Ectodermal cell (in vitro differentiated cells): ENCODE measurements at regions not wholly inside any gene's neighbourhood (a gene's known extent, or its start where the extent isn't known, plus 50 kb on each side); places are given as distances from the start of the nearest gene placed in this dataset.

ENCODE experiments used
- H3K27ac ChIP-seq: 2 replicates; pipeline ENCODE4 v1.7.0; 2013; ENCODE audit warnings: mild to moderate bottlenecking, low read depth, low read length; ENCODE audit not compliant: insufficient read depth, poor library complexity, severe bottlenecking
- H3K27me3 ChIP-seq: 2 replicates; pipeline ENCODE4 v1.7.0; 2013; ENCODE audit warnings: mild to moderate bottlenecking, low read length; ENCODE audit not compliant: insufficient read depth, control insufficient read depth, poor library complexity, severe bottlenecking
- H3K36me3 ChIP-seq: one replicate; pipeline ENCODE4 v1.7.0; 2013; ENCODE audit warnings: low read length; ENCODE audit not compliant: control insufficient read depth, insufficient read depth
- H3K4me1 ChIP-seq: one replicate; pipeline ENCODE4 v1.7.0; 2013; ENCODE audit warnings: low read length; ENCODE audit not compliant: control insufficient read depth, insufficient read depth
- H3K4me3 ChIP-seq: 2 replicates; pipeline ENCODE4 v1.7.0; 2013; ENCODE audit warnings: low read depth, low read length, control low read depth; ENCODE audit not compliant: insufficient read depth
- H3K9me3 ChIP-seq: 2 replicates; pipeline ENCODE4 v1.7.0; 2013; ENCODE audit warnings: mild to moderate bottlenecking, low read length, moderate library complexity; ENCODE audit not compliant: control insufficient read depth
- WGBS, 2 experiments: methylation state at CpG; one replicate each; pipeline ENCODE4 v1.1.7; 2013; ENCODE audit warnings: missing lambda C conversion rate in 2 of 2; 5-methylcytosine and 5-hydroxymethylcytosine counted together

DNA sequence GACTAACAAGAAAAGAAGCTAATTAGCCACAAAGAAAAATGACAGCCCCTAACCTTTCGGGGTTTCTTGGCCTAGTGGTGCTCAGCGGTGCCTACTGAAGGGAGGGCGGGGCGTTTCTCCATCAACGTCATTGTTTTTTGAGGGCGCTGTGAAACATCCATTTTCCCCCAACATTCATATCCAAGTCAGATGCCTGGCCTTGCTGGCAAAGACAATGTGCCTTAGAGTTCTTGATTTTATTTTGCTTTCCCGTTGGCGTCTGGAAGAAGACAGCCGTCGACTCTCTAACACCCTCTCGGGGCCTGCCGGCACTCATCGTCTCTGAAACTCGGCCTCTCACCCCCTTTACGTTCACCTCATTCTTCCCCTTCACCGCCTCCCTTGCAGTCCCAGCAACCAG, 154.5 kb downstream of the PHETA1 start:
- no peaks in the 10 kb centered on the region for H3K9me3 ChIP-seq
- no peak overlapping the region for H3K27ac ChIP-seq
- H3K4me1 ChIP-seq: no peaks in the 10 kb centered on the region
- H3K4me3 ChIP-seq: no peak overlapping the region
- H3K36me3 ChIP-seq: no peaks in the 10 kb centered on the region
- 84 to 85% methylated on average over 16 of the region's 16 CpGs for WGBS, 2 experiments
- no peaks in the 10 kb centered on the region for H3K27me3 ChIP-seq

GRCh38 chr12:111213561-111213960, 155.3 kb downstream of the PHETA1 start:
- WGBS, 2 experiments: 98 to 100% methylated on average over 1 to 4 of the region's 5 CpGs
- H3K27me3 ChIP-seq: no peaks in the 10 kb centered on the region

DNA sequence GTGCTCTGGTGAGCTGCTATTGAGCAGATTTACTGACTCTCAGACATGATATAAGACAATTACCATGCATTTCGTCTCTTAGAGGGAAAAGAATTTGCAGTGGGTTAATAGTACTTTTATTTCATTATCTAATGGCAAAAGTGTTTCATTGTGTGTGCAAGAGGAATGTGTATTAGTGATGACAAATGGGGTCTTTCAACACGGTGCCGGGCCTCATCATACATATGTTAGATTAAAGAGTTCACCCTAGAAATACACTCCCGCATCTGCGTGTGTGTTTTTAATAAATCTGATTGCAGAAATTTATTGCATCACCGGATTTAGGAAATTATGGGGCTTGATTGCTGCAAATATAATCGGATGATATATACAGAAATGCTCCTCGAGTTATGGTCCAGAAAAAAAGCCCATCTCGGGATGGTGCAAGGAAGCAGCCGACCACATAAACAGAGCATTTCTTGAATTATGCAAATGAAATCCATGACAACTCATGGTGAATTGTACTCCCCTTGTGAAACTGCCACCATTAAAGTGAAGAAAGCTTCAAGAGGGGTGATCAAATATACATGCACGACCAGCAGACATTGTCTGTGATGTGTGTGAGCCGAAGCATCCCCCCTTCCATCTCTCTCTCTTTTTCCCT, 156.0 kb downstream of the PHETA1 start:
- no peaks in the 10 kb centered on the region for H3K9me3 ChIP-seq
- H3K27me3 ChIP-seq: no peaks in the 10 kb centered on the region
- WGBS, 2 experiments: 90 to 96% methylated on average over 12 of the region's 12 CpGs
- no peaks in the 10 kb centered on the region for H3K36me3 ChIP-seq
- no peak overlapping the region for H3K27ac ChIP-seq
- H3K4me3 ChIP-seq: no peak overlapping the region
- H3K4me1 ChIP-seq: no peaks in the 10 kb centered on the region

More at GRCh38 chr12:111213561-111213960, 155.3 kb downstream of the PHETA1 start:
- Histone ChIP-seq H3K9me3 (no peaks in the 10 kb centered on the region), H3K36me3 (no peaks in the 10 kb centered on the region), H3K27ac (no peak overlapping the region), H3K4me1 (no peaks in the 10 kb centered on the region), H3K4me3 (no peak overlapping the region)

DNA sequence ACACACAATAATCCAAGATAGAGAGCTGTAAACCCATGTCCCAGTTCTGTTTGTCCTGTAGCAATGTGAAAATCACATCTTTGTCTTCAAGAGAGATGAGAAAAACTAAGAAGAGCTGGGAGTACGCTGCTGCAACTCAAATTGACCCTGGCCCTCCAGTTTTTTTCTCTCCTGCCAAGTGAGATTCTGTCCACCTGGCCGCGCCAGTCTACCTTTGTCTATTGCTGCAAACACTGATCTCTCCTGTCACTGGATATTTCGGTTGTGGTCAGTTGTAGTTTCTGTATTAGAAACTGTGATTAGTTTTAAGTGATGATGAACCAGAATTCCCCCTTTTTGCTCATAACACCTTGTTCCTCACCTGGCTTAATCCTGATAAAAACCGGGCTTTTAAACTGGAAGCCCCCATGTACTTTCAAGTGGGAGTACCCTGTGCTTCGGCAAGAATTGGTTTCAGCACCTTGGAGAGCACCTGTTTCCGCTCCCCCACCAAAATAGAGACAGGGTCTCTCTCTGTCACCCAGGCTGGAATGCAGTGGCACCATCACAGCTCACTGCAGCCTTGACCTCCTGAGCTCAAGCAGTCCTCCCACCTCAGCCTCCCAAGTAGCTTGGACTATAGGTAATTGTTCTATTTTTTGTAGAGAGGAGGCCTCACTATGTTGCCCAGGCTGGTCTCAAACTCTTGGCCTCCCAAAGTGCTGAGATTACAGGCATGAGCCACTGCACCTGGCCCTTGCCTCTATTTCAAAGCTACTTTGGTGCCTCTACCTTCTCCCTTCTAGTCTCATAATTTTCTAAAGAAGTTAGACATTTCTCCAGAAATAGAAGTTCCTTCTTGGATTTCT, 156.8 kb downstream of the PHETA1 start:
- Histone ChIP-seq H3K4me3 (no peak overlapping the region), H3K36me3 (no peaks in the 10 kb centered on the region), H3K27ac (no peak overlapping the region), H3K27me3 (no peaks in the 10 kb centered on the region), H3K4me1 (no peaks in the 10 kb centered on the region), H3K9me3 (no peaks in the 10 kb centered on the region)
- WGBS, 2 experiments: 51 to 57% methylated on average over 7 of the region's 7 CpGs

GRCh38 chr12:111209811-111210210, 159.1 kb downstream of the PHETA1 start:
- Histone ChIP-seq H3K36me3 (no peaks in the 10 kb centered on the region), H3K9me3 (no peaks in the 10 kb centered on the region), H3K27ac (no peak overlapping the region), H3K4me1 (no peaks in the 10 kb centered on the region), H3K4me3 (no peak overlapping the region), H3K27me3 (no peaks in the 10 kb centered on the region)
- WGBS, 2 experiments: 93% methylated on average over 3 of the region's 4 CpGs

DNA sequence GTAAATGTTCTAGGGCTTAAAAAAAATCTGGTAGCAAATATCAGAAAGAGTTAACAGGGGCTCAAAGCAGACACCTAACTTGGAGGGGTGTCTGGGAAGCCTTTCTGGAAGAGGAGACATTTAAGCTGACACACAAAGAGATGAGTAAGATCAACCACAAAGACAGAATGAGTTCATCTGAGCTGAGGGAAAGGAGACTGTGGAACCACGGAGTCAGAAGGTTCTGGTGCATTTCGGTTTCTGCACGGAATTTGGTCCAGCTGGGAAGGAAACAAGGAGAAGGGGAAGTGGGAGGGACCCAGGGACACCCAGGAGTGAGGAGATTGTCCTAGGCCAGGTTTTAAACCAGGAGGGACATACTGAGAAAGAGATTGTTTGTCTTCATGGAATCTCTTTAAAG, 161.1 kb downstream of the PHETA1 start:
- 78 to 80% methylated on average over 3 of the region's 3 CpGs for WGBS, 2 experiments
- no peaks in the 10 kb centered on the region for H3K36me3 ChIP-seq
- H3K9me3 ChIP-seq: no peaks in the 10 kb centered on the region
- H3K4me1 ChIP-seq: no peaks in the 10 kb centered on the region
- H3K4me3 ChIP-seq: no peak overlapping the region
- H3K27ac ChIP-seq: no peak overlapping the region
- no peaks in the 10 kb centered on the region for H3K27me3 ChIP-seq

DNA sequence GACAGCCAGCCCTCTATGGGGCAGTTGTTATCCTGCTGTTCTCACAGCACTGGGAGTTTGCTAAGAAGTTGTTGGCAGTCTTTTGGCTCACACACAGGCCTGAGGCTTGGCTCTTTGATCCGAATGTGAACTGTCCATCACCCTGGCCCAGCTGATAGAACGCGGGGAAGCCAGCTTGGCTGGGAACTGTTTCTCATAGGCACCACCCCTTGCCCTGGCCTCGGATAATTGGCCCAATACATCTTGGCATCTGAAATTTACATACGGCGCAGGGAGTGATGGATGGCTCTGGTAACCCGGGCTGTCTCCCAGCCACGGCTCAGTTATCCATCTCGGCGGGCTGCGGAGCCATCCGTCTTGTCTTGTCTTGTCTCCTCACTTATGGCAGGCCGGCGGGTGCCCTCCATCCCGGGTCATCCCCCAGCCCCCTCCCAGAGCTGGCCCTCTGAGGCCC, 164.1 kb downstream of the PHETA1 start:
- Histone ChIP-seq H3K27ac (no peak overlapping the region), H3K36me3 (no peaks in the 10 kb centered on the region), H3K9me3 (no peaks in the 10 kb centered on the region), H3K4me1 (peaks cover 7% of the 10 kb centered on the region), H3K4me3 (no peak overlapping the region), H3K27me3 (no peaks in the 10 kb centered on the region)
- WGBS, 2 experiments: 73 to 81% methylated on average over 15 of the region's 15 CpGs

GRCh38 chr12:111203969-111204368, 164.9 kb downstream of the PHETA1 start:
- WGBS, 2 experiments: 82 to 85% methylated on average over 2 of the region's 2 CpGs
- Histone ChIP-seq H3K4me3 (no peak overlapping the region), H3K36me3 (no peaks in the 10 kb centered on the region), H3K9me3 (no peaks in the 10 kb centered on the region), H3K4me1 (peaks cover 7% of the 10 kb centered on the region), H3K27me3 (no peaks in the 10 kb centered on the region), H3K27ac (no peak overlapping the region)

GRCh38 chr12:111203446-111203845, 165.4 kb downstream of the PHETA1 start:
- Histone ChIP-seq H3K27ac (no peak overlapping the region), H3K4me1 (peaks cover 7% of the 10 kb centered on the region), H3K4me3 (no peak overlapping the region), H3K27me3 (no peaks in the 10 kb centered on the region), H3K9me3 (no peaks in the 10 kb centered on the region), H3K36me3 (no peaks in the 10 kb centered on the region)
- WGBS, 2 experiments: 92 to 96% methylated on average over 4 of the region's 4 CpGs

DNA sequence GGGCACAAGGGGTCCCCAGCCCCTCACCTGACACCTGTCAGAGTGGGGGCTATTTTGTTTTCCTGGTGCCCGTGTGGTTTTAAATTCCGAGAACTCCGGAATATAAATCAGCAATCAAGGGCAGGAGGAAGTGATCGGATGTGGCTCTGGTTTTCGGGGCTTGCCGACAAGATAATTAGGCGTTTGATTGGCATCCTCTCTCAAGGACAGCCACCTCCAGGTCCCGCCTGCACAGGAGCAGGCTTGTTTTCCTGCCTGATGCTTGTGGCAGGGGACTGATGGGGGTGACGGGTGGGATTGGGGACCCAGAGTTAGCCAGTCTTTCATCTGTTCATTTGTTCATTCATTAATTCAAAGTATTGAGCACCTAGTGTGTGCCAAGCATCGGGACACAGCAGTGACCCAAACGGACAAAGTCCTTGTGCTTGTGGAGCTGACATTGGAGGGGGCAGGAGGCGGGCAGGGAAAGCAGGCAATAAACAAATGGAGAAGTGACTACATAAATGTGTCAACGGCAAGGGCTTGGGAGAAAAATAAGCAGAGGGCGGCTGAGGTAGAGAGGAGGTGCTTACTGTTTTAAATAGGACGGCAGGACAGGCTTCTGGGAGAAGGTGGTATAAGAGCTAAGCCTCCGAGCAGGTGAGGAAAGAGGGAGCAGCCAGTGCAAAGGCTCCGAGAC, 166.5 kb downstream of the PHETA1 start:
- no peak overlapping the region for H3K4me3 ChIP-seq
- H3K27me3 ChIP-seq: no peaks in the 10 kb centered on the region
- H3K36me3 ChIP-seq: no peaks in the 10 kb centered on the region
- no peaks in the 10 kb centered on the region for H3K9me3 ChIP-seq
- H3K27ac ChIP-seq: no peak overlapping the region
- 92 to 93% methylated on average over 17 of the region's 17 CpGs for WGBS, 2 experiments
- peaks cover 7% of the 10 kb centered on the region for H3K4me1 ChIP-seq
